Tibial nerve (tissue), 4 donors: ENCODE measurements at regions not wholly inside any gene's neighbourhood (a gene's known extent, or its start where the extent isn't known, plus 50 kb on each side); places are given as distances from the start of the nearest gene placed in this dataset.

Experiments
- EP300 ChIP-seq, 2 donors: sonication (generic); formaldehyde crosslinking; IDR thresholded peaks; one replicate each; pipeline ENCODE4 v1.6.1; 2017; ENCODE audit warnings: antibody characterized with exemption in 2 of 2, mild to moderate bottlenecking in 1 of 2
- TF ChIP-seq, protein P1 (sequence below), 5 experiments: fragments of 200-600 bp in 3 of 5; fragments of 450-650 bp in 2 of 5; sonication (generic) in 3 of 5; IDR thresholded peaks; one replicate each; pipeline ENCODE4 v1.5.1; 2016 to 2019; ENCODE audit warnings: antibody characterized with exemption in 5 of 5, mild to moderate bottlenecking in 3 of 5, moderate library complexity in 2 of 5

- TF ChIP-seq, protein P1, sequence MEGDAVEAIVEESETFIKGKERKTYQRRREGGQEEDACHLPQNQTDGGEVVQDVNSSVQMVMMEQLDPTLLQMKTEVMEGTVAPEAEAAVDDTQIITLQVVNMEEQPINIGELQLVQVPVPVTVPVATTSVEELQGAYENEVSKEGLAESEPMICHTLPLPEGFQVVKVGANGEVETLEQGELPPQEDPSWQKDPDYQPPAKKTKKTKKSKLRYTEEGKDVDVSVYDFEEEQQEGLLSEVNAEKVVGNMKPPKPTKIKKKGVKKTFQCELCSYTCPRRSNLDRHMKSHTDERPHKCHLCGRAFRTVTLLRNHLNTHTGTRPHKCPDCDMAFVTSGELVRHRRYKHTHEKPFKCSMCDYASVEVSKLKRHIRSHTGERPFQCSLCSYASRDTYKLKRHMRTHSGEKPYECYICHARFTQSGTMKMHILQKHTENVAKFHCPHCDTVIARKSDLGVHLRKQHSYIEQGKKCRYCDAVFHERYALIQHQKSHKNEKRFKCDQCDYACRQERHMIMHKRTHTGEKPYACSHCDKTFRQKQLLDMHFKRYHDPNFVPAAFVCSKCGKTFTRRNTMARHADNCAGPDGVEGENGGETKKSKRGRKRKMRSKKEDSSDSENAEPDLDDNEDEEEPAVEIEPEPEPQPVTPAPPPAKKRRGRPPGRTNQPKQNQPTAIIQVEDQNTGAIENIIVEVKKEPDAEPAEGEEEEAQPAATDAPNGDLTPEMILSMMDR (IDR thresholded peaks at IDR 0.05), result no peak
- TF ChIP-seq EP300 (IDR thresholded peaks at IDR 0.05), result no peak
These were observed 234.5 kb upstream of the FN1 start for GRCh38 chr2:215670396-215670795.
